ENCODE measurements at regions not wholly inside any gene's neighbourhood (a gene's known extent, or its start where the extent isn't known, plus 50 kb on each side); places are given as distances from the start of the nearest gene placed in this dataset.

DNA sequence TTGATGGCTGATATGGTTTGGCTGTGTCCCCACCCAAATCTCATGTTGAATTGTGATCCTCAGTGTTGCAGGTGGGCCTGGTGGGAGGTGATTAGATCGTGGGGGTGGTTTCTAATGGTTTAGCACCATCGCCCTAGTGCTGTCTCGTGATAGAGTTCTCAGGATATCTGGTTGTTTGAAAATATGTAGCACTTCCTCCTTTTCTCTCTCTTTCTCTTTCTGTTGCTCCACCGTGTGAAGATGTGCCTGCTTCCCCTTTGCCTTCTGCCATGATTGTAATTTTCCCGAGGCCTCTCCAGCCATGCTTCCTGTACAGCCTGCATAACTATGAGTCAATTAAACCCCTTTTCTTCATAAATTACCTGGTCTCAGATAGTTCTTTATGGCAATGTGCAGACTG is 111.6 kb downstream of the SREK1 start:
- no peak overlapping the region for H3K4me3 ChIP-seq (ENCODE audit: severe bottlenecking)
- no peak for TF ChIP-seq CTCF (IDR thresholded peaks at IDR 0.05; ENCODE audit: poor library complexity, severe bottlenecking)
- DNase-seq (ENCODE audit: low spot score) = no peak
- no peaks in the 10 kb centered on the region for H3K27me3 ChIP-seq (ENCODE audit: insufficient read depth, poor library complexity, severe bottlenecking)
- no peaks in the 10 kb centered on the region for H3K36me3 ChIP-seq (ENCODE audit: low read depth)
- H3K4me1 ChIP-seq (ENCODE audit: insufficient read depth, poor library complexity, severe bottlenecking) = no peaks in the 10 kb centered on the region
- no peak overlapping the region for H3K27ac ChIP-seq (ENCODE audit: poor library complexity, severe bottlenecking)
- no peak for ATAC-seq (ENCODE audit: low read depth)
- H3K9me3 ChIP-seq (ENCODE audit: severe bottlenecking) = no peaks in the 10 kb centered on the region

- H3K36me3 ChIP-seq (ENCODE audit: low read depth) = no peaks in the 10 kb centered on the region
- no peaks in the 10 kb centered on the region for H3K9me3 ChIP-seq (ENCODE audit: severe bottlenecking)
- H3K4me3 ChIP-seq (ENCODE audit: severe bottlenecking) = no peak overlapping the region
- TF ChIP-seq CTCF (IDR thresholded peaks at IDR 0.05; ENCODE audit: poor library complexity, severe bottlenecking) = no peak
- H3K27ac ChIP-seq (ENCODE audit: poor library complexity, severe bottlenecking) = no peak overlapping the region
- DNase-seq (ENCODE audit: low spot score) (no peak), ATAC-seq (ENCODE audit: low read depth) (no peak)
- H3K4me1 ChIP-seq (ENCODE audit: insufficient read depth, poor library complexity, severe bottlenecking) = no peaks in the 10 kb centered on the region
- H3K27me3 ChIP-seq (ENCODE audit: insufficient read depth, poor library complexity, severe bottlenecking) = peaks cover 20% of the 10 kb centered on the region
These were observed 129.0 kb downstream of the SREK1 start for GRCh38 chr5:66273121-66273520.

- no peaks in the 10 kb centered on the region for H3K9me3 ChIP-seq (ENCODE audit: severe bottlenecking)
- no peak for TF ChIP-seq CTCF (IDR thresholded peaks at IDR 0.05; ENCODE audit: poor library complexity, severe bottlenecking)
- H3K27ac ChIP-seq (ENCODE audit: poor library complexity, severe bottlenecking) = no peak overlapping the region
- no peak overlapping the region for H3K4me3 ChIP-seq (ENCODE audit: severe bottlenecking)
- peaks cover 22% of the 10 kb centered on the region for H3K27me3 ChIP-seq (ENCODE audit: insufficient read depth, poor library complexity, severe bottlenecking)
- no peak for ATAC-seq (ENCODE audit: low read depth)
- no peaks in the 10 kb centered on the region for H3K4me1 ChIP-seq (ENCODE audit: insufficient read depth, poor library complexity, severe bottlenecking)
- no peaks in the 10 kb centered on the region for H3K36me3 ChIP-seq (ENCODE audit: low read depth)
- DNase-seq (ENCODE audit: low spot score) = no peak
These were observed 132.9 kb downstream of the SREK1 start for GRCh38 chr5:66276986-66277385.

- no peaks in the 10 kb centered on the region for H3K4me1 ChIP-seq (ENCODE audit: insufficient read depth, poor library complexity, severe bottlenecking)
- H3K36me3 ChIP-seq (ENCODE audit: low read depth) = no peaks in the 10 kb centered on the region
- H3K27me3 ChIP-seq (ENCODE audit: insufficient read depth, poor library complexity, severe bottlenecking) = peaks cover 22% of the 10 kb centered on the region
- no peak for TF ChIP-seq CTCF (IDR thresholded peaks at IDR 0.05; ENCODE audit: poor library complexity, severe bottlenecking)
- no peaks in the 10 kb centered on the region for H3K9me3 ChIP-seq (ENCODE audit: severe bottlenecking)
- H3K4me3 ChIP-seq (ENCODE audit: severe bottlenecking) = no peak overlapping the region
- DNase-seq (ENCODE audit: low spot score) (no peak), ATAC-seq (ENCODE audit: low read depth) (no peak)
- H3K27ac ChIP-seq (ENCODE audit: poor library complexity, severe bottlenecking) = no peak overlapping the region
These were observed 133.9 kb downstream of the SREK1 start for GRCh38 chr5:66277981-66278380.

GRCh38 chr5:66281294-66281693 is 137.2 kb downstream of the SREK1 start:
- no peak for TF ChIP-seq CTCF (IDR thresholded peaks at IDR 0.05; ENCODE audit: poor library complexity, severe bottlenecking)
- no peaks in the 10 kb centered on the region for H3K36me3 ChIP-seq (ENCODE audit: low read depth)
- ATAC-seq (ENCODE audit: low read depth) (no peak), DNase-seq (ENCODE audit: low spot score) (no peak)
- H3K27me3 ChIP-seq (ENCODE audit: insufficient read depth, poor library complexity, severe bottlenecking) = peaks cover 10% of the 10 kb centered on the region
- H3K27ac ChIP-seq (ENCODE audit: poor library complexity, severe bottlenecking) = no peak overlapping the region
- H3K9me3 ChIP-seq (ENCODE audit: severe bottlenecking) = no peaks in the 10 kb centered on the region
- H3K4me3 ChIP-seq (ENCODE audit: severe bottlenecking) = no peak overlapping the region
- H3K4me1 ChIP-seq (ENCODE audit: insufficient read depth, poor library complexity, severe bottlenecking) = no peaks in the 10 kb centered on the region

Data from RWPE2 (cell line).